ENCODE measurements at regions not wholly inside any gene's neighbourhood (a gene's known extent, or its start where the extent isn't known, plus 50 kb on each side); places are given as distances from the start of the nearest gene placed in this dataset.
"Not testable (repeated sequence)": the region's sequence is repeated elsewhere in the genome, so short reads cannot be mapped to it uniquely, and the experiment has no call there.

DNA sequence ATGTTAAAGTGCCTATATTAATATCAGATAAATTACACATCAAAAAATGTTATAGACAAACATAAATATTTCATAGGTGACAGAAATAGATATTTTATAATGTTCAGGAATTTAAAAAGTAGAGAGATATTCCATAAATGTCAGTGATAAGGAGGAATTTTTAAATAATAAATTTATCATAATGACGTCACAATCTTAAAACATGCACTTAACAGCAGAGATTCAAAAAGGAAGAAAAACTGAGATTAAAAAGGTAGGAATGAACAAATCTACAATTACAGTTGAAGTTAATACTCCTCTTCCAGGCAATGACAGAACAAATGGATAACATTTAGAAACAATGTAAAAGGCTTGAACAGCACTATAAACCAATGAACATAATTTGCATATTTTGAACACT is 345.4 kb upstream of the NOX3 start:
- no peaks in the 10 kb centered on the region for H3K4me1 Mint-ChIP-seq
- no peaks in the 10 kb centered on the region for H3K27me3 Mint-ChIP-seq (ENCODE audit: low read depth)
- H3K4me3 Mint-ChIP-seq = no peak overlapping the region
- TF ChIP-seq, protein P1, sequence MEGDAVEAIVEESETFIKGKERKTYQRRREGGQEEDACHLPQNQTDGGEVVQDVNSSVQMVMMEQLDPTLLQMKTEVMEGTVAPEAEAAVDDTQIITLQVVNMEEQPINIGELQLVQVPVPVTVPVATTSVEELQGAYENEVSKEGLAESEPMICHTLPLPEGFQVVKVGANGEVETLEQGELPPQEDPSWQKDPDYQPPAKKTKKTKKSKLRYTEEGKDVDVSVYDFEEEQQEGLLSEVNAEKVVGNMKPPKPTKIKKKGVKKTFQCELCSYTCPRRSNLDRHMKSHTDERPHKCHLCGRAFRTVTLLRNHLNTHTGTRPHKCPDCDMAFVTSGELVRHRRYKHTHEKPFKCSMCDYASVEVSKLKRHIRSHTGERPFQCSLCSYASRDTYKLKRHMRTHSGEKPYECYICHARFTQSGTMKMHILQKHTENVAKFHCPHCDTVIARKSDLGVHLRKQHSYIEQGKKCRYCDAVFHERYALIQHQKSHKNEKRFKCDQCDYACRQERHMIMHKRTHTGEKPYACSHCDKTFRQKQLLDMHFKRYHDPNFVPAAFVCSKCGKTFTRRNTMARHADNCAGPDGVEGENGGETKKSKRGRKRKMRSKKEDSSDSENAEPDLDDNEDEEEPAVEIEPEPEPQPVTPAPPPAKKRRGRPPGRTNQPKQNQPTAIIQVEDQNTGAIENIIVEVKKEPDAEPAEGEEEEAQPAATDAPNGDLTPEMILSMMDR (conservative IDR thresholded peaks at IDR 0.05) = no peak
- H3K36me3 Mint-ChIP-seq (ENCODE audit: low read depth) = no peaks in the 10 kb centered on the region
- no peak overlapping the region for H3K27ac Mint-ChIP-seq (ENCODE audit: unreplicated experiment)
- DNase-seq (ENCODE audit: low read depth, low spot score) = no peak
- peaks cover 8% of the 10 kb centered on the region for H3K9me3 Mint-ChIP-seq

DNA sequence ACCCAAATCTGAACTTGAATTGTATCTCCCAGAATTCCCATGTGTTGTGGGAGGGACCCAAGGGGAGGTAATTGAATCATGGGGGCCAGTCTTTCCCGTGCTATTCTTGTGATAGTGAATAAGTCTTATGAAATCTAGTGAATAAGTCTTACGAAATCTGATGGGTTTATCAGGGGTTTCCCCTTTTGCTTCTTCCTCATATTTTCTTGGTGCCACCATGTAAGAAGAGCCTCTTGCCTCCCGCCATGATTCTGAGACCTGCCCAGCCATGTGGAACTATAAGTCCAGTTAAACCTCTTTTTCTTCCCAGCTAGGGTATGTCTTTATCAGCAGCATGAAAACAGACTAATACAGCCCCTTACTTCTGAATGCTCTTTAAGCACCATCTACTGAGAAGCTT is 343.2 kb upstream of the NOX3 start:
- H3K27ac Mint-ChIP-seq (ENCODE audit: unreplicated experiment); H3K36me3 Mint-ChIP-seq (ENCODE audit: low read depth); DNase-seq (ENCODE audit: low read depth, low spot score); H3K4me3 Mint-ChIP-seq; H3K4me1 Mint-ChIP-seq; H3K27me3 Mint-ChIP-seq (ENCODE audit: low read depth): not testable (repeated sequence)
- peaks cover 11% of the 10 kb centered on the region for H3K9me3 Mint-ChIP-seq

DNA sequence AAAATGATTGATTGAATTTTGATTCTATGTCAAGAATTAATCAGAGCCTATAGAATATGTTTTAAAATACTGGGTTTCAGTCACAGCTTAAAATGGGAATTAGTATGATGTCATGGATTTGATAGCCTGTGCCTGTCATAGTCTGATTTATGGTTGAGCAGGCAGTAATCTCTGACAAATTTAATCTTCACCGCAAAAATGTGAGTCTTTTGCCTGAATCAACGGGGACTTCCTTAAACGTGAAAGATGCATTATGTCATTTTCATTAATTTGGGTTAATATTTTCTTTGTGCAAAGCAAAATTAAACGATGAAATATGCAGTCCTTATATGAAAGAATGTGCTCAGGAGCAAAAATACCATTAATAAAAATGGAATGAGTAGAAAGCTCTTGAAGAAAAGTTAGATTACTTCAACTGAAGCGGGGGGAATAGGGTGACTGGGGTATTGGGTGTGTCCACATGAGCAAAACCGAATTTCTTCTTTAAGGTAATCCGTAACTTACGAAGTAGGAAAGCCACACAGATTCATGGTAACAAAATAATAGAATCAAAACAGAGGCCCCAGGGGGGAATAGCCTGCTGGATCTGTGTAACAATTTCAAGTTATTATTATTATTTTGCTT is 339.6 kb upstream of the NOX3 start:
- Mint-ChIP-seq H3K9me3 (peaks cover 9% of the 10 kb centered on the region), H3K4me3 (no peak overlapping the region), H3K27me3 (ENCODE audit: low read depth) (no peaks in the 10 kb centered on the region), H3K36me3 (ENCODE audit: low read depth) (peaks cover 4% of the 10 kb centered on the region), H3K4me1 (no peaks in the 10 kb centered on the region), H3K27ac (ENCODE audit: unreplicated experiment) (no peak overlapping the region)
- TF ChIP-seq, protein P1 (conservative IDR thresholded peaks at IDR 0.05) = no peak
- DNase-seq (ENCODE audit: low read depth, low spot score) = no peak

DNA sequence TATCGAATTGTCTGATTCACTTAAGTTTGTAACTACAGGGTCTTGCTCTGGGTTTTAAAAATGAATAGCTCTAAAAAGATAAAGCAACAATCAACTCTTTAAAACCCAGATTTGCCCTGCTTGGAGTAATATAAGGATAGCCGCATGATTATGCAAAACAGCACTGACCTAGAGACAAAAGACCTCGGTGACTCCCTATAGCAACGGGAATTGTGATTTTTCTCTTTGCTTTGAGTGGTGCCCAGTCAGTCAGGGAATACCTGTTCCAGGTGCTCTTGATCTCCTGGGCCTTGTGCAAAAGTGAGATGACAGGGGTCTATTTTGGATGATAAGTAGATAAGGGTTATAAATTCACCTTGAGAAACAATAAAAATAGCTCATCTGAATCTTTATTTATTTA is 336.3 kb upstream of the NOX3 start:
- Mint-ChIP-seq H3K9me3 (peaks cover 11% of the 10 kb centered on the region), H3K4me1 (no peaks in the 10 kb centered on the region), H3K4me3 (no peak overlapping the region), H3K36me3 (ENCODE audit: low read depth) (peaks cover 6% of the 10 kb centered on the region), H3K27me3 (ENCODE audit: low read depth) (no peaks in the 10 kb centered on the region), H3K27ac (ENCODE audit: unreplicated experiment) (no peak overlapping the region)
- TF ChIP-seq, protein P1 (conservative IDR thresholded peaks at IDR 0.05) = no peak
- no peak for DNase-seq (ENCODE audit: low read depth, low spot score)

DNA sequence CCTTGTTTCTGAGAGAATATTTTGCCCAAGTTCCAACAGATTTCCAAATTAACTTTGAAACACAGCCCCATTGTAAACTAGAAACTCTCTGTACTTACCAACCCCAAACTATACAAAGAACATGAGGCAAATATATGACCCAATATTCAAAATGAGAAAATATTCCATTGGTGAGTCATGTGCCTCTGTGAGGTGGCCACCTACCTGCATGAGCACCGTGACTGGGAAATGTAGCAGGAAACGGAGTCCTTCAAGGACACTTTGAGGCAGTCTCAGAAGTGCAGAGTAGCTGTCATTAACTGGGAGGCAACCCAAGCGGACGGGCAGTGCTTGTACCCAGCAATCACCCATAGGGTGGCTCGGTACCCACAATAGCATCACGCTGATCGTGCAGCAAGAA is 335.5 kb upstream of the NOX3 start:
- DNase-seq (ENCODE audit: low read depth, low spot score) = no peak
- no peak overlapping the region for H3K4me3 Mint-ChIP-seq
- no peaks in the 10 kb centered on the region for H3K4me1 Mint-ChIP-seq
- peaks cover 6% of the 10 kb centered on the region for H3K36me3 Mint-ChIP-seq (ENCODE audit: low read depth)
- H3K27ac Mint-ChIP-seq (ENCODE audit: unreplicated experiment) = no peak overlapping the region
- peaks cover 12% of the 10 kb centered on the region for H3K9me3 Mint-ChIP-seq
- H3K27me3 Mint-ChIP-seq (ENCODE audit: low read depth) = no peaks in the 10 kb centered on the region
- TF ChIP-seq, protein P1 (conservative IDR thresholded peaks at IDR 0.05) = no peak

DNA sequence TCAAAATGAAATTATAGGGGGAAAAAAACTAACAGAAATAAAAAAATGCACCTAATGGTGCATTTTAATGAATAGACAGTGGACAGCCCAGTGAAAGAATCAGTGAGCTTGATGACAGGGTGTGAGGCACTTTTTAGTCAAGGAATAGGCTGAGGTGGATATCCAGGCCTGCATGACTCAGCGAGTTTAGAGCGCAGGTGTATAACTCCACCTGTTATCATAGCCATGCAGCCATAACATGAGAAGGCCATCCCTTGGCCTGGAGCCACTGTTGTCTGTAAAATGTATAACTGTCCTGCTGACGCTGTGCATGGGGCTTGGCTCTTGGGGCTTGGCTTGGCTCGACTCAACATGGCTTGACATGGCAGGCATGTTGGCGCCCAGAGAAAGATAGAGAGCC is 331.5 kb upstream of the NOX3 start:
- Mint-ChIP-seq H3K4me3 (no peak overlapping the region), H3K27ac (ENCODE audit: unreplicated experiment) (no peak overlapping the region), H3K9me3 (peaks cover 7% of the 10 kb centered on the region), H3K27me3 (ENCODE audit: low read depth) (no peaks in the 10 kb centered on the region), H3K36me3 (ENCODE audit: low read depth) (peaks cover 6% of the 10 kb centered on the region), H3K4me1 (peaks cover 6% of the 10 kb centered on the region)
- TF ChIP-seq, protein P1 (conservative IDR thresholded peaks at IDR 0.05) = no peak
- DNase-seq (ENCODE audit: low read depth, low spot score) = no peak
